ENCODE measurements at regions not wholly inside any gene's neighbourhood (a gene's known extent, or its start where the extent isn't known, plus 50 kb on each side); places are given as distances from the start of the nearest gene placed in this dataset.
"Not testable (repeated sequence)": the region's sequence is repeated elsewhere in the genome, so short reads cannot be mapped to it uniquely, and the experiment has no call there.

DNA sequence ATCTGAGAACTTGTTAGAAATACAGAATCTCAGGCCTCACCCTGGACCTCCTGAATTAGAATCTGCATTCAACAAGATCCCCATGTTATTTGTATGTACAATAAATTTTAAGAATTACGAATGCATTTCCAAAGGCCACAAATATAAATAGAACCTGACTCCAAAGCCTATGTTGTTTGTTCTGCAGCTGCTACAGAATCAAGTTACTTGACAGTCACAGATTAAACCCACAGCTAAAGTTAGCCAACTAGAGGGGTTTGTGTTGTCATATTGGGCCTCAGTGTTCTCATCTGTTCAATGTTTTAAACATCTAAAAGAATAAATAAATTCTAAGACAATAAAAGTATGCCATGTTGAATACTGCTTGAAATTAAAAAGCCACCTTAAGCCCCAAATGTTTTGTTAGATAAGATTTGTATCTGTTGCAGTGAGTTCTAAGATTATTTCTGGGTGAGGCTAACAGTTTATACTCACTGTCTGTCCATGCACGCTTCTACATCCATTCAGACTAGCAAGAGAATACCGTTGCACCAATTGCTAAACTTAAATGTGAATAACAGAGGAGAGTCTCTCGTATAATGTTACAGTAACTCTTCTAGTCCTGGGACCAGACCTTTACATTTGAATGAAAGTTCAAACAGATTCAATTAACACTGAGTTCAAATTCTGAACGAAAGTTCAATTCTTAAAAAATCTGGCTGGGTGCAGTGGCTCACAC is 200.4 kb downstream of the MEMO1 start:
- TF ChIP-seq, protein P1, sequence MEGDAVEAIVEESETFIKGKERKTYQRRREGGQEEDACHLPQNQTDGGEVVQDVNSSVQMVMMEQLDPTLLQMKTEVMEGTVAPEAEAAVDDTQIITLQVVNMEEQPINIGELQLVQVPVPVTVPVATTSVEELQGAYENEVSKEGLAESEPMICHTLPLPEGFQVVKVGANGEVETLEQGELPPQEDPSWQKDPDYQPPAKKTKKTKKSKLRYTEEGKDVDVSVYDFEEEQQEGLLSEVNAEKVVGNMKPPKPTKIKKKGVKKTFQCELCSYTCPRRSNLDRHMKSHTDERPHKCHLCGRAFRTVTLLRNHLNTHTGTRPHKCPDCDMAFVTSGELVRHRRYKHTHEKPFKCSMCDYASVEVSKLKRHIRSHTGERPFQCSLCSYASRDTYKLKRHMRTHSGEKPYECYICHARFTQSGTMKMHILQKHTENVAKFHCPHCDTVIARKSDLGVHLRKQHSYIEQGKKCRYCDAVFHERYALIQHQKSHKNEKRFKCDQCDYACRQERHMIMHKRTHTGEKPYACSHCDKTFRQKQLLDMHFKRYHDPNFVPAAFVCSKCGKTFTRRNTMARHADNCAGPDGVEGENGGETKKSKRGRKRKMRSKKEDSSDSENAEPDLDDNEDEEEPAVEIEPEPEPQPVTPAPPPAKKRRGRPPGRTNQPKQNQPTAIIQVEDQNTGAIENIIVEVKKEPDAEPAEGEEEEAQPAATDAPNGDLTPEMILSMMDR (IDR thresholded peaks at IDR 0.05; ENCODE audit: low read depth, low read length, poor library complexity, severe bottlenecking) = no peak
- TF ChIP-seq EZH2phosphoT487 (IDR thresholded peaks at IDR 0.05; ENCODE audit: borderline replicate concordance, low read length) = no peak
- Histone ChIP-seq H4K20me1 (ENCODE audit: control insufficient read depth, insufficient read depth, low read depth, low read length) (no peaks in the 10 kb centered on the region), H3K27ac (ENCODE audit: low read depth, low read length) (no peak overlapping the region), H3K36me3 (ENCODE audit: control insufficient read depth, low read length) (no peaks in the 10 kb centered on the region), H3K9me2 (replicated peaks; ENCODE audit: control insufficient read depth, low read length) (no peaks in the 10 kb centered on the region), H3K27me3 (ENCODE audit: control insufficient read depth, low read length) (no peaks in the 10 kb centered on the region), H3K9me3 (ENCODE audit: control insufficient read depth, insufficient read depth, low read length) (no peaks in the 10 kb centered on the region), H3F3A (ENCODE audit: control insufficient read depth, insufficient read depth) (no peaks in the 10 kb centered on the region), H3K4me1 (ENCODE audit: control insufficient read depth, low read length) (peaks cover 10% of the 10 kb centered on the region), H3K4me3 (ENCODE audit: low read length) (no peak overlapping the region), H3K4me2 (ENCODE audit: low read length) (no peak overlapping the region), H3K79me2 (ENCODE audit: control insufficient read depth, low read length) (no peaks in the 10 kb centered on the region)

DNA sequence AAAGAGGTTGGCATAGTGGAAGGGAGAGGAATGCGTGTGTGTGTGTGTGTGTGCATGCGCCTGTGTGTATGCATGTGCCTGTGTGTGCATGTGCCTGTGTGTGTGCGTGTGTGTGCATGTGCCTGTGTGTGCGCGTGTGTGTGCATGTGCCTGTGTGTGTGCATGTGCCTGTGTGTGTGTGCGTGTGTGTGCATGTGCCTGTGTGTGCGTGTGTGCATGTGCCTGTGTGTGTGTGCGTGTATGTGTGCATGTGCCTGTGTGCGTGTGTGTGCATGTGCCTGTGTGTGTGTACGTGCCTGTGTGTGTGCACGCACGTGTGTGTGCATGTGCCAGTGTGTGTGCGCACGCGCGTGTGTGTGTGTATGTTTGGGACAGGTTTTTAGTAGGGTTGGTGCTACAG is 205.1 kb downstream of the MEMO1 start:
- no peaks in the 10 kb centered on the region for H3K27me3 ChIP-seq (ENCODE audit: control insufficient read depth, low read length)
- no peaks in the 10 kb centered on the region for H3K79me2 ChIP-seq (ENCODE audit: control insufficient read depth, low read length)
- H3K36me3 ChIP-seq (ENCODE audit: control insufficient read depth, low read length) = no peaks in the 10 kb centered on the region
- no peaks in the 10 kb centered on the region for H3K9me3 ChIP-seq (ENCODE audit: control insufficient read depth, insufficient read depth, low read length)
- no peaks in the 10 kb centered on the region for H3K9me2 ChIP-seq (replicated peaks; ENCODE audit: control insufficient read depth, low read length)
- H3K4me2 ChIP-seq (ENCODE audit: low read length) = no peak overlapping the region
- TF ChIP-seq EZH2phosphoT487 (IDR thresholded peaks at IDR 0.05; ENCODE audit: borderline replicate concordance, low read length) = no peak
- TF ChIP-seq, protein P1 (IDR thresholded peaks at IDR 0.05; ENCODE audit: low read depth, low read length, poor library complexity, severe bottlenecking) = no peak
- H3K4me3 ChIP-seq (ENCODE audit: low read length) = no peak overlapping the region
- H3K27ac ChIP-seq (ENCODE audit: low read depth, low read length) = no peak overlapping the region
- H3F3A ChIP-seq (ENCODE audit: control insufficient read depth, insufficient read depth) = no peaks in the 10 kb centered on the region
- no peaks in the 10 kb centered on the region for H4K20me1 ChIP-seq (ENCODE audit: control insufficient read depth, insufficient read depth, low read depth, low read length)
- no peaks in the 10 kb centered on the region for H3K4me1 ChIP-seq (ENCODE audit: control insufficient read depth, low read length)

DNA sequence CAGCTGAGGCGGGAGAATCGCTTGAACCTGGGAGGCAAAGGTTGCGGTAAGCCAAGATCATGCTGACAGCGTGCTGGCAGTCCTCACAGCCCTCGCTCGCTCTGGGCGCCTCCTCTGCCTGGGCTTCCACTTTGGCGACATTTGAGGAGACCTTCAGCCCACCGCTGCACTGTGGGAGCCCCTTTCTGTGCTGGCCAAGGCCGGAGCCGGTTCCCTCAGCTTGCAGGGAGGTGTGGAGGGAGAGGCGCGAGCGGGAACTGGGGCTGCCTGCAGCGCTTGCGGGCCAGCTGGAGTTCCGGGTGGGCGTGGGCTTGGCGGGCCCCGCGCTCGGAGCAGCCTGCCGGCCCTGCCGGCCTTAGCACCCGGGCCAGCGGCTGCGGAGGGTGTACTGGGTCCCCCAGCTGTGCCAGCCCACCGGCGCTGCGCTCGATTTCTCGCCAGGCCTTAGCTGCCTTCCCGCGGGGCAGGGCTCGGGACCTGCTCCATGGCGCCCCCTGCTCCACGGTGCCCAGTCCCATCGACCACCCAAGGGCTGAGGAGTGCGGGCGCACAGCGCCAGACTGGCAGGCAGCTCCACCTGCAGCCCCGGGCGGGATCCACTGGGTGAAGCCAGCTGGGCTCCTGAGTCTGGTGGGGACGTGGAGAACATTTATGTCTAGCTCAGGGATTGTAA is 207.2 kb downstream of the MEMO1 start:
- not testable (repeated sequence) for H3F3A ChIP-seq (ENCODE audit: control insufficient read depth, insufficient read depth); H3K27me3 ChIP-seq (ENCODE audit: control insufficient read depth, low read length); H3K4me1 ChIP-seq (ENCODE audit: control insufficient read depth, low read length); H3K4me3 ChIP-seq (ENCODE audit: low read length); H3K79me2 ChIP-seq (ENCODE audit: control insufficient read depth, low read length); H4K20me1 ChIP-seq (ENCODE audit: control insufficient read depth, insufficient read depth, low read depth, low read length); H3K4me2 ChIP-seq (ENCODE audit: low read length); H3K9me2 ChIP-seq (replicated peaks; ENCODE audit: control insufficient read depth, low read length); H3K36me3 ChIP-seq (ENCODE audit: control insufficient read depth, low read length); H3K27ac ChIP-seq (ENCODE audit: low read depth, low read length); H3K9me3 ChIP-seq (ENCODE audit: control insufficient read depth, insufficient read depth, low read length)

DNA sequence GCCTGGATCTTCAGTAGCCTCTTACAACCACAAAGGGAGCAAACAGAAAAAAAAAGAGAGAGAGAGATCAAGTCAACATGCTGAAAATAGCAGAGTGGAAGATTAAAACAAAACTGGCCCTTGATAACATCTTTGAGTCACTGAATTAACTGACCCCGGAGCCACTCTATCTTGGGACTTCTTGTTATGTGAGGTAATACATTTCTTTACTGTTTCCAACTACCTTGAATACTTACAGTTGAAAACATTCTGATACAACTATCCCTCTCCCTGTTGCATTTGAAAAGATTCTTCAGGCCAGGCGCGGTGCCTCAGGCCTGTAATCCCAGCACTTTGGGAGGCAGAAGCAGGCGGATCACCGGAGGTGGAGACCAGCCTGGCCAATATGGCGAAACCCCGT is 208.1 kb downstream of the MEMO1 start:
- no peaks in the 10 kb centered on the region for H3K4me1 ChIP-seq (ENCODE audit: control insufficient read depth, low read length)
- H3K4me3 ChIP-seq (ENCODE audit: low read length) = no peak overlapping the region
- no peaks in the 10 kb centered on the region for H3K9me2 ChIP-seq (replicated peaks; ENCODE audit: control insufficient read depth, low read length)
- H3K79me2 ChIP-seq (ENCODE audit: control insufficient read depth, low read length) = no peaks in the 10 kb centered on the region
- H3K9me3 ChIP-seq (ENCODE audit: control insufficient read depth, insufficient read depth, low read length) = no peaks in the 10 kb centered on the region
- no peaks in the 10 kb centered on the region for H3F3A ChIP-seq (ENCODE audit: control insufficient read depth, insufficient read depth)
- H3K4me2 ChIP-seq (ENCODE audit: low read length) = no peak overlapping the region
- no peaks in the 10 kb centered on the region for H3K27me3 ChIP-seq (ENCODE audit: control insufficient read depth, low read length)
- no peak overlapping the region for H3K27ac ChIP-seq (ENCODE audit: low read depth, low read length)
- TF ChIP-seq, protein P1 (IDR thresholded peaks at IDR 0.05; ENCODE audit: low read depth, low read length, poor library complexity, severe bottlenecking) = no peak
- no peak for TF ChIP-seq EZH2phosphoT487 (IDR thresholded peaks at IDR 0.05; ENCODE audit: borderline replicate concordance, low read length)
- no peaks in the 10 kb centered on the region for H4K20me1 ChIP-seq (ENCODE audit: control insufficient read depth, insufficient read depth, low read depth, low read length)
- H3K36me3 ChIP-seq (ENCODE audit: control insufficient read depth, low read length) = no peaks in the 10 kb centered on the region

DNA sequence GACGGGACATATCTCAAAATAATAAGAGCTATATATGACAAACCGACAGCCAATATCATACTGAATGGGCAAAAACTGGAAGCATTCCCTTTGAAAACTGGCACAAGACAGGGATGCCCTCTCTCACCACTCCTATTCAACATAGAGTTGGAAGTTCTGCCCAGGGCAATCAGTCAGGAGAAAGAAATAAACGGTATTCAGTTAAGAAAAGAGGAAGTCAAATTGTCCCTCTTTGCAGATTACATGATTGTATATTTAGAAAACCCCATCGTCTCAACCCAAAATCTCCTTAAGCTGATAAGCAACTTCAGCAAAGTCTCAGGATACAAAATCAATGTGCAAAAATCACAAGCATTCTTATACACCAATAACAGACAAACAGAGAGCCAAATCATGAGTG is 211.5 kb downstream of the MEMO1 start:
- H3F3A ChIP-seq (ENCODE audit: control insufficient read depth, insufficient read depth); H3K79me2 ChIP-seq (ENCODE audit: control insufficient read depth, low read length); H3K9me2 ChIP-seq (replicated peaks; ENCODE audit: control insufficient read depth, low read length); H3K9me3 ChIP-seq (ENCODE audit: control insufficient read depth, insufficient read depth, low read length); H3K27ac ChIP-seq (ENCODE audit: low read depth, low read length); H3K27me3 ChIP-seq (ENCODE audit: control insufficient read depth, low read length); H3K36me3 ChIP-seq (ENCODE audit: control insufficient read depth, low read length); H3K4me3 ChIP-seq (ENCODE audit: low read length); H3K4me2 ChIP-seq (ENCODE audit: low read length); H4K20me1 ChIP-seq (ENCODE audit: control insufficient read depth, insufficient read depth, low read depth, low read length); H3K4me1 ChIP-seq (ENCODE audit: control insufficient read depth, low read length): not testable (repeated sequence)
